Transverse colon (tissue), 4 donors: ENCODE measurements at regions not wholly inside any gene's neighbourhood (a gene's known extent, or its start where the extent isn't known, plus 50 kb on each side); places are given as distances from the start of the nearest gene placed in this dataset.

Source experiments
- small RNA-seq, 4 donors: library from RNA; depleted of rRNA; stranded (forward); fragments of <200 nt; gene quantifications; one replicate each; pipeline ENCODE3, GENCODE V24; 2016

Small RNA genes lying in the stretch of these regions (small RNA-seq; reads per million reads assigned to genes)
- gene RNU6-535P = 0 reads per million in 4 donors
